GM21423 (cell line): ENCODE measurements at regions not wholly inside any gene's neighbourhood (a gene's known extent, or its start where the extent isn't known, plus 50 kb on each side); places are given as distances from the start of the nearest gene placed in this dataset.

ENCODE experiments used
- ATAC-seq: cut with Tn5 transposase; IDR thresholded peaks from one replicate; pipeline ENCODE4 v1.9.1; 2021; ENCODE audit warnings: mild to moderate bottlenecking, moderate library complexity; ENCODE audit not compliant: unreplicated experiment

- ATAC-seq = no peak
Observed at GRCh38 chr7:41633690-41634089, 69.2 kb downstream of the INHBA start.

- peak; percentile 94 for ATAC-seq
Observed at GRCh38 chr7:41630741-41631140, 72.1 kb downstream of the INHBA start.

DNA sequence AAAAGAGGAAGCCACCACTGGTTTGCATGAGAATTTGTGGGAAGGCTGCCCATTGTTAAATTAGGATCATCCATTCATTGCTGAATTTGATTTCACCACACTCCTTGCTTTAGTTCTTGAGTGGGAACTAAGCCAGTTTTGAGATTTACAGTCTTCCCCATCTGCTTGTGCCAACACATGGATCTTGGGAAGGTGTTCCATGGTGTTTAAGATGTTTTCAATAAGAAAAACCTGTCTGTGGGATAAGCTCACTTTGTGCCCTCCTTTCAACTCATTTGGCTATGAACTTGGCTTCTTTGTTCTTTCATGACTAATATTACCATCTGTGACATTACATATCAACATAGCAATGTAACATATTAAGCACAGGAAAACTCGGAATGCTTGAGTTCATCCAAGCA is 73.2 kb downstream of the INHBA start:
- ATAC-seq = no peak

DNA sequence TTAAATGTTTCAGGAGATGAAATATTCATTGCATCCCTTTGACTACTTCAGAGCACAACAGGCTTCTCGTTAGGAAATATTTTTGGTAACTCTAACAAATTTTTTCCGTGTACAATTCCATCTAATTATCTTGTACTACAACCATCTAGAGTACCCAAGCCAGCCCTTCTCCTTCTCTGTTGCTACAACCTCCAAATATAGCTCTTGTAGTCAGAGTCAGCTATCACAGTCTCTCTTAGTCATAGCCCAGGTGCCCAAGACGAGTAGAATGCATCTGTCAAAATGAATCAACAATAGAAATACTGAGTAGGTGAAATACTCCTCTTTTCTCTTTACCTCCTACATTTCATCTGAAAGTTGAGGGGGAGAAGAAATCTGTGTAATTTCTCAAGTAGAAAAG is 74.0 kb downstream of the INHBA start:
- ATAC-seq = no peak

GRCh38 chr7:41627645-41628298 is 75.1 kb downstream of the INHBA start:
- no peak for ATAC-seq

GRCh38 chr7:41624818-41625217 is 78.1 kb downstream of the INHBA start:
- no peak for ATAC-seq

DNA sequence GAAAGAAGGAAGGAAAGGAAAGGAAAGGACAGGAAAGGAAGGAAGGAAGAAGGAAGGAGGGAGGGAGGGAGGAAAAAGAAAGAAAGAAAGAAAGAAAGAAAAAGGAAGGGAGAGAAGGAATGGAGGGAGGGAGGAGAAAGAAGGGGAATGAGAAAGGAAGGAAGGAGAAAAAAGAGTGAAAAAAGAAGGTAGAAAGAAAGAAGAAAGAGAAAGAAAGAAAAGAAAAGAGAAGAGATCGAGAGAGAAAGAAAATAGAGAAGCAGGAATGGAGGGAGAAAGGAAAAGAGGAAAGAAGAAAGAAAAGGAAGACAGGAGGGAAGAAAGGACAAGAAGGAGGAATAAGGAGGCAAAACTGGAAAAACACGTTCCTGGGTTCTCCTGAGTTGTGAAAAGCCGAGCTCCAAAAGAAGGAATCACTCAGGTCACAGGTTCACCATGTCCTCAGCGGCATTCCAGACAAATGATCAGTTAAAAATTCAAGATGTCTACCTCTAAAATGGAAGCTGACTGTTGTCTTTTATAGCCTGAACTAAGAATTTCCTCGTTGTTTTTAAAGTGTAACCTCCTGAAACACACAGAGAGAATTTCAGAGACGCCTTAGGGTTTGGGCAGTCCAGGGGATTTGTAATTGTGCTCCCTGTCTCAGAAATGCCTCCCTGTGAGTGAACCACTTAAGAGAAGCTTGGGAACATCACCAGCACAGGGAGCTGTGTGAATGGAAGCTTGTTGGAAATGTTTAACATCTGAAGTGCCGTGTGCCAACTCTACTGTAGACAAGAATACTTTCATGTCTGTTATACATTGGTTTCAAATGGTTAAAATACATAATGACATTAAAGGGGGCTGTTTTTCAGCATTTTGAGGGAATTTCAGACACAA is 80.7 kb downstream of the INHBA start:
- ATAC-seq = no peak

GRCh38 chr7:41617987-41618386 is 84.9 kb downstream of the INHBA start:
- no peak for ATAC-seq

GRCh38 chr7:41612798-41613197 is 90.1 kb downstream of the INHBA start:
- no peak for ATAC-seq

- ATAC-seq = no peak
Observed at GRCh38 chr7:41612386-41612785, 90.5 kb downstream of the INHBA start.

DNA sequence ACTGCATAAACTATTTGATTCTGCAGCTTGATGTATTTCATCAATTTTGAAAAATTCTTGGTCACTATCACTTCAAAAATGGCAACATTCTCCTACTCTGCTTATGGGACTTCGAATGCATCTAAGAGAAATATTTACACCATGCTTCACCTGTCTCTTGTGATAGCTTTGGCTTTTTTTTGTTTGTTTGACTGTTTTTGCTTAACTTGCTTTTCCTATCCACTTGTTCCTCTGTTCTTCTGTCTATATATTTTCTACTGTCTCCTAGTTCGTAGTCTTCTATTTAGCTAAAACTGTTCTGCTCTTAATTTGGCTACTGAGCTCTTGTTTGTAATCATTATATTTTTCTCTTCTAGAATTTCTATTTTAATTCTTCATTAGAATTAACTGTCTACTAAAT is 94.4 kb downstream of the INHBA start:
- no peak for ATAC-seq

GRCh38 chr7:41603985-41604384 is 98.9 kb downstream of the INHBA start:
- ATAC-seq = no peak

- no peak for ATAC-seq
Observed at GRCh38 chr7:41599760-41600159, 103.1 kb downstream of the INHBA start.

- no peak for ATAC-seq
Observed at GRCh38 chr7:41592794-41593193, 110.1 kb downstream of the INHBA start.

GRCh38 chr7:41592236-41592635 is 110.7 kb downstream of the INHBA start:
- ATAC-seq = no peak

DNA sequence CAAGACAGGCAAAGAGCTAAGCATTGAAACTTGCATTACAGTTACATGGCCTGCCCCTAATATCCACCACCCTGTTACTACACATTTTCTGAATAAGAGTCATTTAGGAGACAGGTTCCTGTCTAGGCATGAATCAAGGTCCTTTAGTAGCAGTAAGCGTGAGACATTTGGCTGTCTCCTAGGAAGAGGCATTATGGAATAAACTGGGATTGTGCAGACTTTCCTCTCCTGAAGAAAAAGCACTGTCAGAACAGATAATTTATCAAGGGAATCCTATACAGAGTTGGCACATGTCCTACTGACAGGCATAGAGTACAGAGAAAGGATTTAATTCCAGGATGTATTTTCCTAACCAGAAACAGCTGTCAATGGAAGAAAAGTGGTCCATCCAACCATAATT is 111.9 kb downstream of the INHBA start:
- no peak for ATAC-seq

GRCh38 chr7:41588341-41588740 is 114.5 kb downstream of the INHBA start:
- no peak for ATAC-seq

GRCh38 chr7:41586931-41587640 is 115.8 kb downstream of the INHBA start:
- no peak for ATAC-seq

- ATAC-seq = no peak
Observed at GRCh38 chr7:41584746-41585145, 118.1 kb downstream of the INHBA start.

DNA sequence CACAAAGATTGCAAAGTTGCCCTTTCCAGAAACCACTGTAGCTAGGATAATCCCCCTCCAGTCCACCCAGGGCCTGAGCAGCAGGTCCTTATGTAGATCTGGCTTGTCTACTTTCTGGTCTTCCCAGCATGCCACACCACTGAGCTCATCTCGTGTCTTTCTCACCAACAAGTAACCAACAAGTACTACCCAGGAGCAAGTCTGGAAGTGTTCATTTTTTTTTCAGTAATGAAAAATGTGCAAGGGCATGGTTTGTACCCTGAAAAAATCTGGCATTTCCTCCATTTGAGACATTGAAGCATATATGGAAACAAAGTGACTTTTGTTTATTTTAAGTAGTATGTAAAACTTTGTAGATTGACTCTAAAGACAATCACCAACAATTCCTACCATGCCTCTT is 120.8 kb downstream of the INHBA start:
- no peak for ATAC-seq

DNA sequence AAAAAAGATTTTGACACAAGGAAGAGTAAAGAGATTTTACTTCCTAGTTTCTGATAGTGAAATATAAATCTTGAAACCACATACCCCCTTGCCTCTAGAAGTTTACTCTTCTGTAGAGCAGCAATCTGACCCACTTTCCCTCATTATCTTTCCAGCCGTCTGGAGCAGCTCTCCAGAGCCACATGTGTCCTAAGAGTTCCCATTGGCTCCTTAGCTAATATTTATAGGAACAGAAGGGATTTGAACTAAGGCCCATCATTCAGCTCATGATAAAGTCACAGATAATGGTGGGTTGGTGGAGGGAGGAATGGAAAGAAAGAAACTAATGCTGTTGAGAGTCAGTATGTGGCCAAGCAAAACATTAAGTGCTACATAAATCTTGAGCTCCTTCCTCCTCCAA is 121.8 kb downstream of the INHBA start:
- no peak for ATAC-seq
